ENCODE measurements at regions not wholly inside any gene's neighbourhood (a gene's known extent, or its start where the extent isn't known, plus 50 kb on each side); places are given as distances from the start of the nearest gene placed in this dataset.

DNA sequence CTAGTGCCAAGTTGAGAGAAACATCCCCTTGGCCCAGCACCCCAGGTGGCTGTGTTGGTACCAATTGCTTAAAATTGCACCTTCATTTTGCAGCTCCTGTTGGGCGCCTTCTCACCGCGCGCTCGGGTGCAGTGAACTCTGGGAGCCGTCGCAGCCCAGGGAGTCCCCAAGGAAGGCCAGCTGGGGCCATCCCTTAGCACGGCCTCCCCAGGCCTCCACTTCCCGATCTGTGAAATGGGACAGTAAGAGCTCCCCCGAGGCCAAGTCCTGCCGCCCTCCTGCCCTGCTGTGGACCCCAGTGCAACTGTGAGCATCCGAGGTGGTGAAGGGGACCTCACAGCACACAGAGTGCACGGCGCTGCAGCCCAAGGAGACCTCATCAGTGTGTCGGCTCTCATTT is 1234.1 kb downstream of the BRD1 start:
- TF ChIP-seq, protein P1, sequence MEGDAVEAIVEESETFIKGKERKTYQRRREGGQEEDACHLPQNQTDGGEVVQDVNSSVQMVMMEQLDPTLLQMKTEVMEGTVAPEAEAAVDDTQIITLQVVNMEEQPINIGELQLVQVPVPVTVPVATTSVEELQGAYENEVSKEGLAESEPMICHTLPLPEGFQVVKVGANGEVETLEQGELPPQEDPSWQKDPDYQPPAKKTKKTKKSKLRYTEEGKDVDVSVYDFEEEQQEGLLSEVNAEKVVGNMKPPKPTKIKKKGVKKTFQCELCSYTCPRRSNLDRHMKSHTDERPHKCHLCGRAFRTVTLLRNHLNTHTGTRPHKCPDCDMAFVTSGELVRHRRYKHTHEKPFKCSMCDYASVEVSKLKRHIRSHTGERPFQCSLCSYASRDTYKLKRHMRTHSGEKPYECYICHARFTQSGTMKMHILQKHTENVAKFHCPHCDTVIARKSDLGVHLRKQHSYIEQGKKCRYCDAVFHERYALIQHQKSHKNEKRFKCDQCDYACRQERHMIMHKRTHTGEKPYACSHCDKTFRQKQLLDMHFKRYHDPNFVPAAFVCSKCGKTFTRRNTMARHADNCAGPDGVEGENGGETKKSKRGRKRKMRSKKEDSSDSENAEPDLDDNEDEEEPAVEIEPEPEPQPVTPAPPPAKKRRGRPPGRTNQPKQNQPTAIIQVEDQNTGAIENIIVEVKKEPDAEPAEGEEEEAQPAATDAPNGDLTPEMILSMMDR (IDR thresholded peaks at IDR 0.05) = no peak
- TF ChIP-seq POLR2AphosphoS5 (IDR thresholded peaks at IDR 0.05) = no peak
- TF ChIP-seq EP300 (IDR thresholded peaks at IDR 0.05) = no peak
- TF ChIP-seq POLR2A (IDR thresholded peaks at IDR 0.05) = no peak
